ENCODE measurements at regions not wholly inside any gene's neighbourhood (a gene's known extent, or its start where the extent isn't known, plus 50 kb on each side); places are given as distances from the start of the nearest gene placed in this dataset.

DNA sequence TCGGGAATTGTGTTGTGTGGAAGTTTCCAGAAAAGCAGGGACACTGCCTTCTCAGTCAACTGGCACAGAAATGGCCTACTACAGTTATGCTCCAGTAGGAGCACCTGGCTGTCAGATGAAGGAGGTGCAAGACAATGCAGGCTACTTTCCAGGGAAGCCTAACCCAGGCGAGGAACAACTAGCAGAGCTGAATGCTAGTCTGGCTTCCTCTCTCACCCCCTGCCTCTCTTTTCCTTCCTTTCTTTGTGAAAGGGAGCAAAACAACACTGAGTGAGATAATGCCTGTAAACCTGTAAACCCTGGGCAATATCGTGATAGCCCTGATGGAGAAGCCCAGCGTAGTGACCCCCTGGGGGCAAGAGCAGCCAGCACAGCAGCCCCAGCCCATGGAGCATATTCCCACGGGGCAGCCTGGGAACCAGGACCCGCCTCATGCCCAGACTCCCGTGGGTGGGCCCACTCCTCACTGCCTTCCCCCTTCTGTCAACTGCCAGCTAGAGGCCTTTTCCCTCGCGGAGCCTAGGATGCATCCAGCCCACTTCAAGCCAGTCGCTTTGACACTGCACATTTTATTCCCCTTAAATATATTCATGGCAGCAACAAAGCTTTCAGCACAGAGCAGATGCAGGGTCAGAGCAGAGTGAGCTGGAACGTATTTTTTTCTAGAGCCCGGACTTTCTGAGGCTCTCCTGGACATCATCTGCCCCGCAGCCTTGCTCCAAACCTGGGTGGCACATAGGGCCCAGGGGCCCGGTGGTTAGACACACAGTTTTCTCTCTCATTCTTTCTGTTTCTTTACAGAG, 77.0 kb downstream of the PDCL3 start:
- TF ChIP-seq, protein P1, sequence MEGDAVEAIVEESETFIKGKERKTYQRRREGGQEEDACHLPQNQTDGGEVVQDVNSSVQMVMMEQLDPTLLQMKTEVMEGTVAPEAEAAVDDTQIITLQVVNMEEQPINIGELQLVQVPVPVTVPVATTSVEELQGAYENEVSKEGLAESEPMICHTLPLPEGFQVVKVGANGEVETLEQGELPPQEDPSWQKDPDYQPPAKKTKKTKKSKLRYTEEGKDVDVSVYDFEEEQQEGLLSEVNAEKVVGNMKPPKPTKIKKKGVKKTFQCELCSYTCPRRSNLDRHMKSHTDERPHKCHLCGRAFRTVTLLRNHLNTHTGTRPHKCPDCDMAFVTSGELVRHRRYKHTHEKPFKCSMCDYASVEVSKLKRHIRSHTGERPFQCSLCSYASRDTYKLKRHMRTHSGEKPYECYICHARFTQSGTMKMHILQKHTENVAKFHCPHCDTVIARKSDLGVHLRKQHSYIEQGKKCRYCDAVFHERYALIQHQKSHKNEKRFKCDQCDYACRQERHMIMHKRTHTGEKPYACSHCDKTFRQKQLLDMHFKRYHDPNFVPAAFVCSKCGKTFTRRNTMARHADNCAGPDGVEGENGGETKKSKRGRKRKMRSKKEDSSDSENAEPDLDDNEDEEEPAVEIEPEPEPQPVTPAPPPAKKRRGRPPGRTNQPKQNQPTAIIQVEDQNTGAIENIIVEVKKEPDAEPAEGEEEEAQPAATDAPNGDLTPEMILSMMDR (conservative IDR thresholded peaks at IDR 0.05; ENCODE audit: low read length), result no peak
- no peak for DNase-seq (ENCODE audit: low read depth)
- no peak overlapping the region for H3K4me3 ChIP-seq (ENCODE audit: low read length)

DNA sequence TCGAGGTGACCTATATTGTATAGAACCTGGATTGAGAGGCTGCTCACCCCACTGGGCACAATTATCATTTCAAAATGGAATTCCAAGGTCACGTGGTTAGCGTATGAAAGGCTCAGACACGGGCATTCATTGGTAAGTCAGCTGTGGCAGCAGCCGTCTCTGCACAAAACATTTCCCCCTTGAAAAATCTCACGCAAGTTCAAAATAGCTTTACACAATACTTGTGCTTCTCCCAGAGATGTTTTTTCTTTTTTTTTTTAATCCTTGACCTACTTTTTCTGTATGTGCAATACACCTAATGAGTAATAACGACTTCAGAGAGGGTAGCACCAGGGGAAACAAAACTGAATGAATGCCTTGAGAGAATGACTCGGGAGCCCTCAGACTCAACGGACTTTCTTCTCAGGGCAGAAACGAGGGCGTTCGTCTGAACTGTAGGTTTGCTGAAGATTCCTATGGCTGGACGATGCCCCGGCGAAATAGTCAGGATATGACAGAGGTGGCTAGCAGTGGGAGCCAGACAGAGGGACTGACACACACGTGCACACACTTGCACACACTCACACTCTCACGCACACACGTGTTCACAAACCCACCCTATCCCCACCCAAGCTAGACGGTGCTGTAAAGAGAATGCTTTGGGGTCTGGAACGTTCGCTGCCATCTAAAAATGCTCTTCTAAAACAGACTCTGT, 77.8 kb downstream of the PDCL3 start:
- no peak for DNase-seq (ENCODE audit: low read depth)
- H3K4me3 ChIP-seq (ENCODE audit: low read length), result no peak overlapping the region
- TF ChIP-seq, protein P1 (conservative IDR thresholded peaks at IDR 0.05; ENCODE audit: low read length), result no peak

DNA sequence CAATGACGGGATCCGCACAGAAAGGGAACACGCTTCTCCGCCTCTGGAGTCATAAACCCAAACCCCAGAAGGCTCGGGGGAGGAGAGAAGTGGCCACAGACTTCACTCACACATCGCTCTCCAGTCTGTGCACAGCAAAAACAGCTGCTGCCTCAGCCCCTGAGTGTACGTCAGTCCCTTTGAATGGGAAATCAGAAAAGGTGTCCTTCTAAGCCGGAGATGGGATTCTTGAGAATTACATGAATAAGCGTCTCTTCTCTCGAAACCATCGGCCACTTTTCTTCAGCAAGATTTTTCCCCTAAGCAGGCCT, 78.3 kb downstream of the PDCL3 start:
- TF ChIP-seq, protein P1 (conservative IDR thresholded peaks at IDR 0.05; ENCODE audit: low read length), result no peak
- H3K4me3 ChIP-seq (ENCODE audit: low read length), result no peak overlapping the region
- no peak for DNase-seq (ENCODE audit: low read depth)

DNA sequence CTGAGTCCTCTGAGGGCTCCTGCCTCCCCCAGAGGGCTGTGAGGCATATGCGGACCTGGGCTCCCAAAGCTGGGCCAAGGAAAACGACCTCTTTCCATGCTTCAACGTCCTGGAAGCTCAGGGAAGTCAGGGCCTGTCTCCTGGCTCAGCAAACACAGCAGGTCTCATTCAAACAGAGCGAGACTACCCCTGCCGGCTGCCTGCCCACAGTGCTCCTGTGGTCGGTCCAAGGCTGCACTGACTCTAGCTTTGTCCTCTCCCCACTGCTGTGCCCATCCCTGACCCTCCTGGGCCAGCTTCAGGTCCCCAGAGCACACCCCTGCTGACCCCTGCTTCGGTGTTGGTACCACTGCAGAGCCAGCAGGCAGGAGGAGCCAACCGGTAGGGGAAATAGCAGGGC, 79.6 kb downstream of the PDCL3 start:
- TF ChIP-seq, protein P1 (conservative IDR thresholded peaks at IDR 0.05; ENCODE audit: low read length), result no peak
- DNase-seq (ENCODE audit: low read depth), result no peak
- no peak overlapping the region for H3K4me3 ChIP-seq (ENCODE audit: low read length)

DNA sequence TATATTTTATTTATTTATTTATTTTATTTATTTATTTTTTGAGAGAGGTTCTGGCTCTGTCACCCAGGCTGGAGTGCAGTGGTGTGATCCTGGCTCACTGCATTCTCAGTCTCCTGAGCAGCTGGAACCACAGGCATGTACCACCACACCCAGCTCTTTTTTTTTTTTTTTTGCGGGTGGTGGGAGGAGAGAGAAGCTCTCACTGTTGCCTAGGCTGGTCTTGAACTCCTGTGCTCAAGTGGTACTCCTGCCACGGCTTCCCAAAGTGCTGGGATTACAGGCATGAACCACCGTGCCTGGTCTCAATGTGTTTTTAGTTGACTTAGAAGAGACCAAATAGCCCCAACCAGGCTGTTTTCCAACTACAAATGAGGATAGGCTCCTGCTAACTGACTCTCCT, 80.7 kb downstream of the PDCL3 start:
- no peak for DNase-seq (ENCODE audit: low read depth)
- TF ChIP-seq, protein P1 (conservative IDR thresholded peaks at IDR 0.05; ENCODE audit: low read length), result no peak
- H3K4me3 ChIP-seq (ENCODE audit: low read length), result no peak overlapping the region

DNA sequence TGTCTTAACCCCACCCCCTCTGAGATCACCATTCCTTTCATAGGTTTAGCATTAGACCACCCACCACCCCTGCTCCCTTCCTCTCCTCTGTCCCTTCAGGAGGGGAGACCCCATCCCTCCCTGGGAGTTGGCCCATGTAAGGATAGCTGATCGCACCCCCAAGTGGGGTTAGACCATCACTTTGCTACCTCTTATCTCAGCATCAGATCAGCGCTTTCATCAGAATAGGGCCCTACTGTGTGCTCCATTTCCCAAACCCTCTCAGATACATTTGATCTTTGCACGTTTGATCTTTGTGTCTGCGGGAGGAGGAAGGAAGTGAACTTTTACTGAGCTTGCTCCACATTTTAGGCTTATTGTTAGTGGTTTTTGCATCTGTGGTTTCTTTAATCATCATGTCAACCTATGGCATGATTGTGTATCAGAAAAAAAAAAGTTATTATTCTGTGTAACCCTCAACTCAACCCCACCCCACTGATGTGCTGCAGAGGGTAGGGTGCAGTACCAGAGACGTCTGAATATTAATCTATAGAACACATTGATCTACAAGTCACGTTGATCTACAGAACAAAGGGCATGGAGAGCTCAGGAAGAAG, 81.2 kb downstream of the PDCL3 start:
- DNase-seq (ENCODE audit: low read depth), result no peak
- TF ChIP-seq, protein P1 (conservative IDR thresholded peaks at IDR 0.05; ENCODE audit: low read length), result no peak
- H3K4me3 ChIP-seq (ENCODE audit: low read length), result no peak overlapping the region
